WERI-Rb-1 (cell line): ENCODE measurements at regions not wholly inside any gene's neighbourhood (a gene's known extent, or its start where the extent isn't known, plus 50 kb on each side); places are given as distances from the start of the nearest gene placed in this dataset.
"Not testable (repeated sequence)": the region's sequence is repeated elsewhere in the genome, so short reads cannot be mapped to it uniquely, and the experiment has no call there.

Experiments
- DNase-seq: peaks from one replicate; pipeline ENCODE4 v3.0.0-alpha.2; 2020
- H3K27ac ChIP-seq: fragments of 250-450 bp; sonication (Bioruptor Pico); 2 replicates; pipeline ENCODE4 v1.5.1; 2020; ENCODE audit warnings: mild to moderate bottlenecking, moderate library complexity
- H3K27me3 ChIP-seq: fragments of 250-450 bp; sonication (Bioruptor Pico); 2 replicates; pipeline ENCODE4 v1.5.1; 2021; ENCODE audit warnings: mild to moderate bottlenecking, low read depth, moderate library complexity; ENCODE audit not compliant: insufficient read depth, severe bottlenecking
- H3K36me3 ChIP-seq: fragments of 250-450 bp; sonication (Bioruptor Pico); 2 replicates; pipeline ENCODE4 v1.5.1; 2020; ENCODE audit warnings: mild to moderate bottlenecking, moderate library complexity
- H3K4me3 ChIP-seq: 2 replicates; pipeline ENCODE4 v1.5.1; 2011; ENCODE audit warnings: low read depth, mild to moderate bottlenecking, control low read depth, low read length
- H3K9me3 ChIP-seq: fragments of 250-450 bp; sonication (Bioruptor Pico); 2 replicates; pipeline ENCODE4 v1.5.1; 2021; ENCODE audit warnings: mild to moderate bottlenecking, moderate library complexity; ENCODE audit not compliant: severe bottlenecking
- CTCF ChIP-seq: IDR thresholded peaks from 2 replicates; pipeline ENCODE4 v1.5.1; 2011; ENCODE audit warnings: low read depth, mild to moderate bottlenecking, control low read depth, inconsistent platforms, low read length

GRCh38 chr14:43307836-43308235 is 1199.2 kb downstream of the FSCB start:
- Histone ChIP-seq H3K27ac (no peak overlapping the region), H3K4me3 (no peak overlapping the region), H3K9me3 (no peaks in the 10 kb centered on the region), H3K36me3 (no peaks in the 10 kb centered on the region), H3K27me3 (peaks cover 2% of the 10 kb centered on the region)
- TF ChIP-seq CTCF: no peak
- DNase-seq: no peak

GRCh38 chr14:43306053-43306452 is 1201.0 kb downstream of the FSCB start:
- no peak for TF ChIP-seq CTCF
- H3K9me3 ChIP-seq: no peaks in the 10 kb centered on the region
- H3K27ac ChIP-seq: no peak overlapping the region
- H3K4me3 ChIP-seq: no peak overlapping the region
- no peak for DNase-seq
- peaks cover 9% of the 10 kb centered on the region for H3K27me3 ChIP-seq
- H3K36me3 ChIP-seq: no peaks in the 10 kb centered on the region

GRCh38 chr14:43297794-43298193 is 1209.3 kb downstream of the FSCB start:
- Histone ChIP-seq H3K27me3 (peaks cover 26% of the 10 kb centered on the region), H3K36me3 (no peaks in the 10 kb centered on the region), H3K9me3 (no peaks in the 10 kb centered on the region), H3K4me3 (no peak overlapping the region), H3K27ac (no peak overlapping the region)
- no peak for DNase-seq
- TF ChIP-seq CTCF: no peak

- not testable (repeated sequence) for H3K9me3 ChIP-seq, H3K4me3 ChIP-seq, H3K27ac ChIP-seq, DNase-seq, H3K36me3 ChIP-seq
- peaks cover 22% of the 10 kb centered on the region for H3K27me3 ChIP-seq
These were observed 1211.0 kb downstream of the FSCB start for GRCh38 chr14:43296061-43296460.

GRCh38 chr14:43285575-43285974 is 1221.5 kb downstream of the FSCB start:
- Histone ChIP-seq H3K27me3 (peaks cover 21% of the 10 kb centered on the region), H3K9me3 (no peaks in the 10 kb centered on the region), H3K27ac (no peak overlapping the region), H3K36me3 (no peaks in the 10 kb centered on the region), H3K4me3 (no peak overlapping the region)
- no peak for DNase-seq
- TF ChIP-seq CTCF: no peak

- Histone ChIP-seq H3K36me3 (no peaks in the 10 kb centered on the region), H3K4me3 (no peak overlapping the region), H3K9me3 (no peaks in the 10 kb centered on the region), H3K27me3 (peaks cover 21% of the 10 kb centered on the region), H3K27ac (no peak overlapping the region)
- TF ChIP-seq CTCF: no peak
- no peak for DNase-seq
These were observed 1247.0 kb downstream of the FSCB start for GRCh38 chr14:43260056-43260455.
